ENCODE measurements at regions not wholly inside any gene's neighbourhood (a gene's known extent, or its start where the extent isn't known, plus 50 kb on each side); places are given as distances from the start of the nearest gene placed in this dataset.

DNA sequence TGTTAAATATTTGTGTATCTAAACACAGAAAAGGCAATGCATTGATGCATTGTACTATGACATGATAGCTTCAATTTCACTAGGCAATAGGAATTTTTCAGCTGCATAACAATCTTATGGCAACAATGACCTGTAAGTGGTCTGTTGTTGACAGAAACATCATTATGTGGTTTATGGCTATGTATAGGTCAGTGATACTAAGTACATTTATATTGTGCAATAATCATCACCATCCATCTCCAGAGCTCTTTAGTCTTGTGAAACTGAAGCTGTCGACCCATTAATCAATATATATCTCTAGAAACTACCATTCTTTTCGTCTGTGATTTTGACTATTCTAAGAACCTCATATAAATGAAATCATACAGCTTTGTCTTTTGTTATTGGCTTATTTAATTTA lies 200.1 kb upstream of the ZNF717 start:
- Histone ChIP-seq H3K9ac (ENCODE audit: insufficient read depth in 1 of 2, low read depth in 2 of 2, low read length in 2 of 2) (no peak overlapping the region), H3K27ac (ENCODE audit: extremely low read depth, low read depth, low read length) (no peak overlapping the region), H3K36me3 (ENCODE audit: control insufficient read depth, insufficient read depth, low read length) (no peaks in the 10 kb centered on the region), H3K4me2 (ENCODE audit: insufficient read depth, low read length) (no peak overlapping the region), H4K20me1 (replicated peaks; ENCODE audit: control insufficient read depth, insufficient read depth, low read length) (no peaks in the 10 kb centered on the region), H3K4me1 (replicated peaks in 1 of 2; ENCODE audit: control insufficient read depth in 2 of 2, insufficient read depth in 2 of 2, low read length in 2 of 2) (no peaks in the 10 kb centered on the region), H3K9me1 (ENCODE audit: control insufficient read depth, insufficient read depth, low read length) (no peaks in the 10 kb centered on the region), H3K79me2 (ENCODE audit: control insufficient read depth, insufficient read depth, low read length) (no peaks in the 10 kb centered on the region), H3K27me3 (ENCODE audit: control insufficient read depth in 2 of 2, insufficient read depth in 2 of 2, low read length in 2 of 2) (no peaks in the 10 kb centered on the region), H3K4me3 (no peak overlapping the region), H3K9me3 (replicated peaks; ENCODE audit: control insufficient read depth, insufficient read depth, low read depth, low read length) (no peaks in the 10 kb centered on the region), H2AFZ (ENCODE audit: low read depth, low read length) (no peak overlapping the region)
- ATAC-seq (no peak), FAIRE-seq (no peak), DNase-seq (ENCODE audit: extremely low read depth in 1 of 4, low spot score in 3 of 4) (no peak)
- no TSS peak for BruUV-seq (replicated peaks)
- intact Hi-C loops (cut with micrococcal nuclease) = no loop called here
- in situ Hi-C loops (cut with MboI) = loop anchor here (25.0 kb wide), 1 partner anchor 1852 kb away; no protein-coding TSS in a partner anchor
- TF ChIP-seq ZNF124 (CRISPR knock-in tag; IDR thresholded peaks at IDR 0.05) (no peak), ZZZ3 (IDR thresholded peaks at IDR 0.05) (no peak), ZBTB17 (CRISPR knock-in tag; IDR thresholded peaks at IDR 0.05) (no peak), CBX1 (IDR thresholded peaks at IDR 0.05; ENCODE audit: low read depth) (no peak), NR1H2 (CRISPR knock-in tag; IDR thresholded peaks at IDR 0.05) (no peak), NUFIP1 (IDR thresholded peaks at IDR 0.05; ENCODE audit: partially characterized antibody) (no peak), ZNF3 (CRISPR knock-in tag; IDR thresholded peaks at IDR 0.05) (no peak)
- TF ChIP-seq, protein P1, sequence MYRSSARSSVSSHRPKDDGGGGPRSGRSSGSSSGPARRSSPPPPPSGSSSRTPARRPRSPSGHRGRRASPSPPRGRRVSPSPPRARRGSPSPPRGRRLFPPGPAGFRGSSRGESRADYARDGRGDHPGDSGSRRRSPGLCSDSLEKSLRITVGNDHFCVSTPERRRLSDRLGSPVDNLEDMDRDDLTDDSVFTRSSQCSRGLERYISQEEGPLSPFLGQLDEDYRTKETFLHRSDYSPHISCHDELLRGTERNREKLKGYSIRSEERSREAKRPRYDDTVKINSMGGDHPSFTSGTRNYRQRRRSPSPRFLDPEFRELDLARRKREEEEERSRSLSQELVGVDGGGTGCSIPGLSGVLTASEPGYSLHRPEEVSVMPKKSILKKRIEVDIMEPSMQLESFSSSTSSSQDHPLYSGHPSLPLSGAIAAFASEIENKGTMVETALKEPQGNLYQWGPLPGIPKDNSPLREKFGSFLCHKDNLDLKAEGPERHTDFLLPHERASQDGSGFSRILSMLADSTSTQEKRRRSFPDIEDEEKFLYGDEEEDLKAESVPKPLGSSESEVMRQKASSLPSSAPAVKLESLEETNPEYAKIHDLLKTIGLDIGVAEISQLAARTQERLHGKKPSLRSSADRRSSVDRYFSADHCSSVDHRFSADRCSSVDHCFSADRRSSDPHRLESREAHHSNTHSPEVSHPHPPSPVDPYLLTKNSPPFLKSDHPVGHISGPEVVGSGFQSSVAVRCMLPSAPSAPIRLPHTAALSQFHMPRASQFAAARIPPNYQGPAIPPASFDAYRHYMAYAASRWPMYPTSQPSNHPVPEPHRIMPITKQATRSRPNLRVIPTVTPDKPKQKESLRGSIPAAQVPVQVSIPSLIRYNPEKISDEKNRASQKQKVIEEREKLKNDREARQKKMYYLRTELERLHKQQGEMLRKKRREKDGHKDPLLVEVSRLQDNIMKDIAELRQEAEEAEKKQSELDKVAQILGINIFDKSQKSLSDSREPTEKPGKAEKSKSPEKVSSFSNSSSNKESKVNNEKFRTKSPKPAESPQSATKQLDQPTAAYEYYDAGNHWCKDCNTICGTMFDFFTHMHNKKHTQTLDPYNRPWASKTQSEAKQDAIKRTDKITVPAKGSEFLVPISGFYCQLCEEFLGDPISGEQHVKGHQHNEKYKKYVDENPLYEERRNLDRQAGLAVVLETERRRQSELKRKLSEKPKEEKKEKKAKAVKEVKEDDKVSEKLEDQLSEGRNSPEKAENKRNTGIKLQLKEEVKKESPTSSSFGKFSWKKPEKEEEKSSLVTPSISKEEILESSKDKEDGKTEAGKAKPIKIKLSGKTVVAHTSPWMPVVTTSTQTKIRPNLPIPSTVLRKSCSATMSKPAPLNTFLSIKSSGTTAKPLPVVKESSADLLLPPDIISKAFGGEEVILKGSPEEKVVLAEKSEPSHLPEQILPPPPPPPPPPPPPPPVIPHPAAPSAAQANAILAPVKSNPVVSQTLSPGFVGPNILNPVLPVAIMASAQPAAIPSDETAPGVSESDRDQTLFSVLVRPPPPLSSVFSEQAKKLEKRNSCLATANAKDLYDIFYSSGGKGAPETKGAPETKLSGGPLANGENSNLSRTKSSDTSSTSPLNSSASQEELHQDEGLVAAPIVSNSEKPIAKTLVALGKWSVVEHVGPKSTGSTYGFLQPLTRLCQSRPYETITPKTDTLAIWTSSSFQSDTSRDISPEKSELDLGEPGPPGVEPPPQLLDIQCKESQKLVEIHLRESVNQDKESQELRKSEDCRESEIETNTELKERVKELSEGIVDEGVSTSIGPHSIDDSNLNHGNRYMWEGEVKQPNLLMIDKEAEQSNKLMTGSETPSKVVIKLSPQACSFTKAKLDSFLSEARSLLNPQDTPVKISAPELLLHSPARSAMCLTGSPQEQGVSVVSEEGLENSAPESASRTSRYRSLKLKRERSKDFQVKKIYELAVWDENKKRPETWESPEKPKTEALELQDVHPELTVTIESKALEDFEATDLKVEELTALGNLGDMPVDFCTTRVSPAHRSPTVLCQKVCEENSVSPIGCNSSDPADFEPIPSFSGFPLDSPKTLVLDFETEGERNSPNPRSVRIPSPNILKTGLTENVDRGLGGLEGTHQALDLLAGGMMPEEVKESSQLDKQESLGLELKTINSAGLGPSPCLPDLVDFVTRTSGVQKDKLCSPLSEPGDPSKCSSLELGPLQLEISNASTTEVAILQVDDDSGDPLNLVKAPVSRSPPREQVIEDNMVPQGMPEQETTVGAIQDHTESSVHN (IDR thresholded peaks at IDR 0.05; ENCODE audit: borderline replicate concordance in 1 of 2, low read depth in 1 of 2) = no peak
- CTCF ChIA-PET (ENCODE audit: low intra/inter-chr PET ratio) = no interaction called here
- 0% methylated on average over 2 of the region's 2 CpGs for WGBS (ENCODE audit: insufficient coverage, low coverage, missing lambda C conversion rate)
- POLR2A ChIA-PET = no interaction called here

All from K562 (cell line).